GM23248 (cell line): ENCODE measurements at regions not wholly inside any gene's neighbourhood (a gene's known extent, or its start where the extent isn't known, plus 50 kb on each side); places are given as distances from the start of the nearest gene placed in this dataset.

Source experiments
- DNase-seq: peaks from one replicate; pipeline ENCODE4 v3.0.0-alpha.2; 2015
- H2AFZ ChIP-seq: fragments of 200-600 bp; sonication (generic); 2 replicates; pipeline ENCODE4 v1.6.1; 2016; ENCODE audit warnings: antibody characterized with exemption
- H3F3A ChIP-seq: fragments of 200-600 bp; sonication (generic); 2 replicates; pipeline ENCODE4 v1.6.1; 2016; ENCODE audit warnings: mild to moderate bottlenecking, antibody characterized with exemption, mixed run types; ENCODE audit not compliant: insufficient read depth
- H3K27ac ChIP-seq: fragments of 200-600 bp; sonication (generic); 2 replicates; pipeline ENCODE4 v1.5.1; 2016; ENCODE audit warnings: mild to moderate bottlenecking
- H3K27me3 ChIP-seq: fragments of 200-600 bp; sonication (generic); replicated peaks from 2 replicates; pipeline ENCODE4 v1.6.1; 2016; ENCODE audit warnings: mild to moderate bottlenecking; ENCODE audit not compliant: insufficient read depth
- H3K36me3 ChIP-seq: fragments of 200-600 bp; sonication (generic); 2 replicates; pipeline ENCODE4 v1.6.1; 2016; ENCODE audit warnings: low read depth, mild to moderate bottlenecking
- H3K4me1 ChIP-seq: fragments of 200-600 bp; sonication (generic); 2 replicates; pipeline ENCODE4 v1.6.1; 2016; ENCODE audit warnings: mild to moderate bottlenecking; ENCODE audit not compliant: insufficient read depth
- H3K4me2 ChIP-seq: fragments of 200-600 bp; sonication (generic); one replicate; pipeline ENCODE4 v1.6.1; 2016; ENCODE audit warnings: mild to moderate bottlenecking; ENCODE audit not compliant: unreplicated experiment
- H3K4me3 ChIP-seq: fragments of 200-600 bp; sonication (generic); 2 replicates; pipeline ENCODE4 v1.5.1; 2016; ENCODE audit warnings: mild to moderate bottlenecking
- H3K79me2 ChIP-seq: fragments of 200-600 bp; sonication (generic); 2 replicates; pipeline ENCODE4 v1.6.1; 2016; ENCODE audit warnings: mild to moderate bottlenecking; ENCODE audit not compliant: insufficient read depth
- H3K9ac ChIP-seq: fragments of 200-600 bp; sonication (generic); 2 replicates; pipeline ENCODE4 v1.6.1; 2016; ENCODE audit warnings: mild to moderate bottlenecking
- H3K9me2 ChIP-seq: fragments of 200-600 bp; sonication (generic); 2 replicates; pipeline ENCODE4 v1.6.1; 2016; ENCODE audit warnings: mixed run types, mild to moderate bottlenecking, moderate library complexity; ENCODE audit not compliant: insufficient read depth
- H3K9me3 ChIP-seq: fragments of 200-600 bp; sonication (generic); one replicate; pipeline ENCODE4 v1.6.1; 2017; ENCODE audit warnings: low read depth
- H4K20me1 ChIP-seq: fragments of 200-600 bp; sonication (generic); 2 replicates; pipeline ENCODE4 v1.6.0; 2016; ENCODE audit not compliant: insufficient read depth
- EZH2 ChIP-seq: fragments of 200-600 bp; sonication (generic); IDR thresholded peaks from 2 replicates; pipeline ENCODE4 v1.6.1; 2018; ENCODE audit warnings: antibody characterized with exemption, mild to moderate bottlenecking; ENCODE audit not compliant: insufficient read depth, poor library complexity, severe bottlenecking
- EZH2phosphoT487 ChIP-seq: fragments of 200-600 bp; sonication (generic); IDR thresholded peaks from 2 replicates; pipeline ENCODE4 v1.6.1; 2018; ENCODE audit warnings: antibody characterized with exemption, moderate library complexity, mild to moderate bottlenecking, low read depth; ENCODE audit not compliant: insufficient read depth
- WGBS, 2 experiments: methylation state at CpG; one replicate each; pipeline ENCODE4 v1.1.6; 2015 to 2017; ENCODE audit warnings: low lambda C conversion rate in 2 of 2, low coverage in 1 of 2; ENCODE audit errors: missing lambda C conversion rate in 2 of 2; 5-methylcytosine and 5-hydroxymethylcytosine counted together
- in situ Hi-C: fragments of 300-500 bp; cut with MboI; formaldehyde crosslinking; loops from 2 replicates; pipeline ENCODE4 v1.15.0; 2020

DNA sequence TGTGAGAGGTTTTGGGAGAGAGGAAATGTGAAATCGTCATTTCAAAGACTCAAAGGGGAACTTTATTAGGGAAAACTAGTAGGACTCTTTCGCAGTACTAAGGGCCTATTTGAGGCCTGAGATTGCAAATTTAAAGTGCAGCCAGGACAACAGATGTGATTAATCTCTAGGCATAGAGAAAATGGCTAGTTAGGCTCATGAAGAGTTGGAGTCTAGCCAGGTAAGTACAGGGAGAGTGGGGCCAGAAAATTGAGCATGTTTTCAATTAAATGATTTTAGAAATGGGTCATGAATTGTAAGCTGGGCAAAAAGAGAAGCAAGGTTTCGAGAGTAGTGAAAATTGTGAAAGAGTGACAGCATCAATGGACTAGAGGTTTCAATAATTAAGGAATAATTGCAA, 91.9 kb upstream of the LMNTD1 start:
- WGBS, 2 experiments: 50% methylated on average over 3 of the region's 3 CpGs
- no peaks in the 10 kb centered on the region for H3K27me3 ChIP-seq
- no peaks in the 10 kb centered on the region for H3K9me3 ChIP-seq
- no peaks in the 10 kb centered on the region for H3F3A ChIP-seq
- H3K4me3 ChIP-seq: no peak overlapping the region
- H3K79me2 ChIP-seq: no peaks in the 10 kb centered on the region
- no peaks in the 10 kb centered on the region for H3K9me2 ChIP-seq
- H3K9ac ChIP-seq: no peak overlapping the region
- H3K4me1 ChIP-seq: peaks cover 9% of the 10 kb centered on the region
- no peak overlapping the region for H3K27ac ChIP-seq
- H2AFZ ChIP-seq: no peak overlapping the region
- no peaks in the 10 kb centered on the region for H3K36me3 ChIP-seq
- no peak overlapping the region for H3K4me2 ChIP-seq
- TF ChIP-seq EZH2phosphoT487 (no peak), EZH2 (no peak)
- peak; percentile 5 for DNase-seq
- in situ Hi-C loops: no loop called here
- H4K20me1 ChIP-seq: no peaks in the 10 kb centered on the region

- H3K79me2 ChIP-seq: no peaks in the 10 kb centered on the region
- H3F3A ChIP-seq: no peaks in the 10 kb centered on the region
- H3K9me3 ChIP-seq: no peaks in the 10 kb centered on the region
- no peak overlapping the region for H3K4me3 ChIP-seq
- H3K36me3 ChIP-seq: no peaks in the 10 kb centered on the region
- H3K4me2 ChIP-seq: no peak overlapping the region
- 71 to 73% methylated on average over 4 of the region's 4 CpGs for WGBS, 2 experiments
- H3K9ac ChIP-seq: no peak overlapping the region
- no peaks in the 10 kb centered on the region for H3K27me3 ChIP-seq
- H3K4me1 ChIP-seq: peaks cover 9% of the 10 kb centered on the region
- H2AFZ ChIP-seq: no peak overlapping the region
- DNase-seq: no peak
- in situ Hi-C loops: no loop called here
- no peaks in the 10 kb centered on the region for H3K9me2 ChIP-seq
- H4K20me1 ChIP-seq: no peaks in the 10 kb centered on the region
- no peak overlapping the region for H3K27ac ChIP-seq
- TF ChIP-seq EZH2 (no peak), EZH2phosphoT487 (no peak)
Observed at GRCh38 chr12:25645427-25645826, 92.3 kb upstream of the LMNTD1 start.

DNA sequence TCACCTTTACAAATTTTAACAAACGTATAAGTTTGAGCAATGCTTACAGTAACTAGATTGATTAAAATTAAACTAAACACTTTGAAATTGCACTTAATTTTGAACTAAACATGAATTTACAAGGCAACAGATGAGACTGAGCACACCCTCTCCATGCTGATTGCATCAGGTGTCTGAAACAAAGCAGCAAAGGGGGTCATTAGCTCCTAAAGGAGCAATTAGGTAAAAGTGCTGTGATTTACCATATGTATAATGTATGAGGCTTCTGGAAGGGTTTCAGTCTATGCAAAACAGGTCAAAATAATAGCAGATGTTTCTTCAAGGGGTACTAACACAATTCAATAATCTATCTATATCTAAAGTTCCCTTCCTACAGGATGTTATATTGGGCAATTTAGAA, 98.8 kb upstream of the LMNTD1 start:
- peaks cover 9% of the 10 kb centered on the region for H3K4me1 ChIP-seq
- H3K79me2 ChIP-seq: no peaks in the 10 kb centered on the region
- H3K9ac ChIP-seq: no peak overlapping the region
- H3K9me3 ChIP-seq: no peaks in the 10 kb centered on the region
- H3K4me2 ChIP-seq: no peak overlapping the region
- H3F3A ChIP-seq: no peaks in the 10 kb centered on the region
- no peaks in the 10 kb centered on the region for H4K20me1 ChIP-seq
- DNase-seq: no peak
- no peak overlapping the region for H2AFZ ChIP-seq
- H3K36me3 ChIP-seq: no peaks in the 10 kb centered on the region
- in situ Hi-C loops: no loop called here
- TF ChIP-seq EZH2phosphoT487: no peak
- no peak for TF ChIP-seq EZH2
- H3K9me2 ChIP-seq: no peaks in the 10 kb centered on the region
- no peak overlapping the region for H3K27ac ChIP-seq
- no peak overlapping the region for H3K4me3 ChIP-seq
- 94 to 100% methylated on average over 1 of the region's 1 CpG for WGBS, 2 experiments
- H3K27me3 ChIP-seq: no peaks in the 10 kb centered on the region

DNA sequence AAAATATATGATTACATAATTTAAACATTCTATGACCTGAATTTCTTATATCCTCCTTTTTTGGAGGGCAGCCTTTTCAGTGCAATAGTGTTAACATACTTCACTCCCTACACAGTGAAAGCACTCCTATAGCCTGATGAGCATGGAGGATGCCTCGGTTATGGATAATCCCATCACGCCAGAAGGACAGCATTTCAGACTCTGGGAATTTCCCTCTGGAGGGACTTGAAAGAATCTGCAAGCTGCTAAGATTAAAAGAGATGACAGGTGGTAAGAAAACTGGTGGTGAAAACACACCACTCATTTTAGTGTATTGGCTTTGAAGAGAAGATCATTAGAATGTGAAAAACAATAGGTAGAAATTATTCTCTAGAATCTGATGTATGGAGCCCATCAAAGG, 99.3 kb upstream of the LMNTD1 start:
- no peaks in the 10 kb centered on the region for H3K36me3 ChIP-seq
- no peak overlapping the region for H2AFZ ChIP-seq
- WGBS, 2 experiments: 44 to 47% methylated on average over 2 of the region's 2 CpGs
- no peaks in the 10 kb centered on the region for H3K79me2 ChIP-seq
- H3K9me2 ChIP-seq: no peaks in the 10 kb centered on the region
- H3K27me3 ChIP-seq: no peaks in the 10 kb centered on the region
- TF ChIP-seq EZH2phosphoT487: no peak
- no peak for TF ChIP-seq EZH2
- H3K4me1 ChIP-seq: peaks cover 9% of the 10 kb centered on the region
- in situ Hi-C loops: no loop called here
- no peak overlapping the region for H3K9ac ChIP-seq
- DNase-seq: no peak
- H3F3A ChIP-seq: no peaks in the 10 kb centered on the region
- no peak overlapping the region for H3K27ac ChIP-seq
- H3K9me3 ChIP-seq: no peaks in the 10 kb centered on the region
- no peaks in the 10 kb centered on the region for H4K20me1 ChIP-seq
- H3K4me2 ChIP-seq: no peak overlapping the region
- H3K4me3 ChIP-seq: no peak overlapping the region
